Gastrocnemius medialis (tissue), 4 donors: ENCODE measurements at regions not wholly inside any gene's neighbourhood (a gene's known extent, or its start where the extent isn't known, plus 50 kb on each side); places are given as distances from the start of the nearest gene placed in this dataset.

ENCODE experiments used
- ATAC-seq, 2 donors: fragments of 150-250 bp; one replicate each; pipeline ENCODE4 v1.9.1; 2016
- DNase-seq, 2 donors: peaks; one replicate each; pipeline ENCODE4 v3.0.0-alpha.2; 2019
- H3K27ac ChIP-seq, 4 donors: fragments of 200-600 bp; sonication (generic); 1 replicate in 1 of 4; 2 replicates in 3 of 4; pipeline ENCODE4 v1.5.1; 2016 to 2018; ENCODE audit warnings: mild to moderate bottlenecking in 2 of 4, moderate library complexity in 1 of 4
- H3K27me3 ChIP-seq, 3 donors: fragments of 200-600 bp; sonication (generic) in 2 of 3; 1 replicate in 1 of 3; 2 replicates in 2 of 3; pipeline versions ENCODE4 v1.5.1 to v1.6.0; 2016 to 2019; ENCODE audit warnings: mild to moderate bottlenecking in 1 of 3, moderate library complexity in 1 of 3
- H3K36me3 ChIP-seq, 2 donors: fragments of 200-600 bp; sonication (generic) in 1 of 2; one replicate each; pipeline ENCODE4 v1.5.1; 2017 to 2018
- H3K4me1 ChIP-seq, 2 donors: fragments of 200-600 bp; sonication (generic) in 1 of 2; one replicate each; pipeline ENCODE4 v1.5.1; 2016 to 2017; ENCODE audit warnings: mild to moderate bottlenecking in 2 of 2
- H3K4me3 ChIP-seq, 4 donors: fragments of 200-600 bp; sonication (generic) in 3 of 4; 1 replicate in 1 of 4; 2 replicates in 3 of 4; pipeline ENCODE4 v1.5.1; 2016 to 2019; ENCODE audit warnings: mild to moderate bottlenecking in 2 of 4
- H3K9me3 ChIP-seq, 3 donors: fragments of 200-600 bp; sonication (generic) in 2 of 3; 1 replicate in 1 of 3; 2 replicates in 2 of 3; pipeline ENCODE4 v1.5.1; 2016 to 2019
- POLR2A ChIP-seq, 2 donors: fragments of 450-650 bp; IDR thresholded peaks; one replicate each; pipeline ENCODE4 v1.6.1; 2017; ENCODE audit warnings: antibody characterized with exemption in 2 of 2, mild to moderate bottlenecking in 2 of 2, moderate library complexity in 2 of 2
- in situ Hi-C, 4 donors: fragments of 200-750 bp; cut with MboI; loops; one replicate each; pipeline versions ENCODE4 v1.15.0 to v1.8.0; 2017; ENCODE audit warnings: low sequenced_read_pairs in 4 of 4
- intact Hi-C: fragments of 100-400 bp; cut with DNase I; formaldehyde crosslinking; loops from one replicate; pipeline ENCODE4 v1.15.1; 2023; ENCODE audit warnings: low total_unique reads
- TF ChIP-seq, protein P1 (sequence below), 5 experiments: fragments of 450-650 bp in 3 of 5; fragments of 200-600 bp in 2 of 5; sonication (generic) in 2 of 5; IDR thresholded peaks in 4 of 5; conservative IDR thresholded peaks in 1 of 5; 1 replicate in 4 of 5; 2 replicates in 1 of 5; pipeline ENCODE4 v1.5.1; 2016 to 2019; ENCODE audit warnings: antibody characterized with exemption in 5 of 5, mild to moderate bottlenecking in 3 of 5, moderate library complexity in 3 of 5

DNA sequence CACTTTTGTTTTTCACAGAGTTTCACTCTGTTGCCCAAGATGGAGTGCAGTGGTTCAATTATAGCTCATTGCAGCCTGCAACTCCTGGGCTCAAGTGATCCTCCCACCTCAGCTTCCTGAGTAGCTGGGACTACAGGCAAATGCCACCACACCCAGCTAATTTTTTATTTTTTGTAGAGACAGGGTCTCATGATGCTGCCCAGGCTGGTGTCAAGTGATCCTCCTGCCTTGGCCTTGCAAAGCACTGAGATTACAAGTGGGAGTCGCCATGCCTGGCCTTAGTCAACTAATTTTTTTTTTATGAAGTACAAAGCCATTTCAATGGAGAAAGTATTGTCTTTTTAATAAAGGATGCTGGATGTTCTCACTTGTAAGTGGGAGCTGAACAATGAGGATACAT is 51.3 kb upstream of the UXT start:
- Histone ChIP-seq H3K27ac (no peak overlapping the region), H3K9me3 (no peaks in the 10 kb centered on the region), H3K27me3 (peaks cover 0 to 4% (median 0%) of the 10 kb centered on the region in 3 donors), H3K4me1 (no peaks in the 10 kb centered on the region), H3K4me3 (no peak overlapping the region), H3K36me3 (no peaks in the 10 kb centered on the region)
- DNase-seq (no peak), ATAC-seq (no peak)
- intact Hi-C loops (no loop called here), in situ Hi-C loops (no loop called here)
- TF ChIP-seq POLR2A (IDR thresholded peaks at IDR 0.05) = no peak
- TF ChIP-seq, protein P1, sequence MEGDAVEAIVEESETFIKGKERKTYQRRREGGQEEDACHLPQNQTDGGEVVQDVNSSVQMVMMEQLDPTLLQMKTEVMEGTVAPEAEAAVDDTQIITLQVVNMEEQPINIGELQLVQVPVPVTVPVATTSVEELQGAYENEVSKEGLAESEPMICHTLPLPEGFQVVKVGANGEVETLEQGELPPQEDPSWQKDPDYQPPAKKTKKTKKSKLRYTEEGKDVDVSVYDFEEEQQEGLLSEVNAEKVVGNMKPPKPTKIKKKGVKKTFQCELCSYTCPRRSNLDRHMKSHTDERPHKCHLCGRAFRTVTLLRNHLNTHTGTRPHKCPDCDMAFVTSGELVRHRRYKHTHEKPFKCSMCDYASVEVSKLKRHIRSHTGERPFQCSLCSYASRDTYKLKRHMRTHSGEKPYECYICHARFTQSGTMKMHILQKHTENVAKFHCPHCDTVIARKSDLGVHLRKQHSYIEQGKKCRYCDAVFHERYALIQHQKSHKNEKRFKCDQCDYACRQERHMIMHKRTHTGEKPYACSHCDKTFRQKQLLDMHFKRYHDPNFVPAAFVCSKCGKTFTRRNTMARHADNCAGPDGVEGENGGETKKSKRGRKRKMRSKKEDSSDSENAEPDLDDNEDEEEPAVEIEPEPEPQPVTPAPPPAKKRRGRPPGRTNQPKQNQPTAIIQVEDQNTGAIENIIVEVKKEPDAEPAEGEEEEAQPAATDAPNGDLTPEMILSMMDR (IDR thresholded peaks at IDR 0.05 in 4 of 5, conservative IDR thresholded peaks at IDR 0.05 in 1 of 5) = no peak
